ENCODE measurements at regions not wholly inside any gene's neighbourhood (a gene's known extent, or its start where the extent isn't known, plus 50 kb on each side); places are given as distances from the start of the nearest gene placed in this dataset.

GRCh38 chr1:166253076-166253779 is 86.4 kb upstream of the FAM78B start:
- Histone ChIP-seq H3K9ac (no peak overlapping the region), H3K27ac (no peak overlapping the region), H4K20me1 (ENCODE audit: insufficient read depth) (no peaks in the 10 kb centered on the region), H2AFZ (no peak overlapping the region), H3K79me2 (ENCODE audit: insufficient read depth) (no peaks in the 10 kb centered on the region), H3K36me3 (ENCODE audit: low read depth) (no peaks in the 10 kb centered on the region), H3K4me1 (ENCODE audit: insufficient read depth) (no peaks in the 10 kb centered on the region), H3F3A (ENCODE audit: insufficient read depth) (no peaks in the 10 kb centered on the region), H3K4me2 (ENCODE audit: unreplicated experiment) (no peak overlapping the region), H3K9me2 (ENCODE audit: insufficient read depth) (no peaks in the 10 kb centered on the region), H3K4me3 (no peak overlapping the region), H3K9me3 (ENCODE audit: low read depth) (no peaks in the 10 kb centered on the region), H3K27me3 (replicated peaks; ENCODE audit: insufficient read depth) (no peaks in the 10 kb centered on the region)
- no peak for TF ChIP-seq EZH2 (IDR thresholded peaks at IDR 0.05; ENCODE audit: insufficient read depth, poor library complexity, severe bottlenecking)
- no peak for TF ChIP-seq EZH2phosphoT487 (IDR thresholded peaks at IDR 0.05; ENCODE audit: insufficient read depth, low read depth)
- no peak for DNase-seq
- in situ Hi-C loops (cut with MboI) = no loop called here

GRCh38 chr1:166258017-166258416 is 91.2 kb upstream of the FAM78B start:
- Histone ChIP-seq H3K27ac (no peak overlapping the region), H3K9ac (no peak overlapping the region), H3K27me3 (replicated peaks; ENCODE audit: insufficient read depth) (no peaks in the 10 kb centered on the region), H3K9me2 (ENCODE audit: insufficient read depth) (no peaks in the 10 kb centered on the region), H3K9me3 (ENCODE audit: low read depth) (no peaks in the 10 kb centered on the region), H2AFZ (no peak overlapping the region), H3K4me2 (ENCODE audit: unreplicated experiment) (no peak overlapping the region), H3K79me2 (ENCODE audit: insufficient read depth) (no peaks in the 10 kb centered on the region), H3K4me3 (no peak overlapping the region), H3K36me3 (ENCODE audit: low read depth) (no peaks in the 10 kb centered on the region), H4K20me1 (ENCODE audit: insufficient read depth) (no peaks in the 10 kb centered on the region), H3K4me1 (ENCODE audit: insufficient read depth) (no peaks in the 10 kb centered on the region), H3F3A (ENCODE audit: insufficient read depth) (no peaks in the 10 kb centered on the region)
- no peak for TF ChIP-seq EZH2phosphoT487 (IDR thresholded peaks at IDR 0.05; ENCODE audit: insufficient read depth, low read depth)
- TF ChIP-seq EZH2 (IDR thresholded peaks at IDR 0.05; ENCODE audit: insufficient read depth, poor library complexity, severe bottlenecking) = no peak
- no peak for DNase-seq
- in situ Hi-C loops (cut with MboI) = no loop called here
- 2 to 6% methylated on average over 3 of the region's 3 CpGs for WGBS, 2 experiments (ENCODE audit: low coverage in 1 of 2, low lambda C conversion rate in 2 of 2, missing lambda C conversion rate in 2 of 2)

- no peaks in the 10 kb centered on the region for H3K9me2 ChIP-seq (ENCODE audit: insufficient read depth)
- TF ChIP-seq EZH2 (IDR thresholded peaks at IDR 0.05; ENCODE audit: insufficient read depth, poor library complexity, severe bottlenecking) (no peak), EZH2phosphoT487 (IDR thresholded peaks at IDR 0.05; ENCODE audit: insufficient read depth, low read depth) (no peak)
- in situ Hi-C loops (cut with MboI) = no loop called here
- no peak overlapping the region for H3K27ac ChIP-seq
- H3K4me3 ChIP-seq = no peak overlapping the region
- H3K27me3 ChIP-seq (replicated peaks; ENCODE audit: insufficient read depth) = no peaks in the 10 kb centered on the region
- H3K4me2 ChIP-seq (ENCODE audit: unreplicated experiment) = no peak overlapping the region
- H2AFZ ChIP-seq = no peak overlapping the region
- no peaks in the 10 kb centered on the region for H3K9me3 ChIP-seq (ENCODE audit: low read depth)
- no peaks in the 10 kb centered on the region for H4K20me1 ChIP-seq (ENCODE audit: insufficient read depth)
- no peaks in the 10 kb centered on the region for H3F3A ChIP-seq (ENCODE audit: insufficient read depth)
- 8 to 13% methylated on average over 3 of the region's 3 CpGs for WGBS, 2 experiments (ENCODE audit: low coverage in 1 of 2, low lambda C conversion rate in 2 of 2, missing lambda C conversion rate in 2 of 2)
- H3K79me2 ChIP-seq (ENCODE audit: insufficient read depth) = no peaks in the 10 kb centered on the region
- no peak for DNase-seq
- no peaks in the 10 kb centered on the region for H3K36me3 ChIP-seq (ENCODE audit: low read depth)
- H3K9ac ChIP-seq = no peak overlapping the region
- H3K4me1 ChIP-seq (ENCODE audit: insufficient read depth) = no peaks in the 10 kb centered on the region
Observed at GRCh38 chr1:166261511-166261910, 94.7 kb upstream of the FAM78B start.

GRCh38 chr1:166270476-166271150 is 103.8 kb upstream of the FAM78B start:
- H2AFZ ChIP-seq = no peak overlapping the region
- WGBS, 2 experiments (ENCODE audit: low coverage in 1 of 2, low lambda C conversion rate in 2 of 2, missing lambda C conversion rate in 2 of 2) = 23 to 43% methylated on average over 2 of the region's 2 CpGs
- no peaks in the 10 kb centered on the region for H3K79me2 ChIP-seq (ENCODE audit: insufficient read depth)
- H4K20me1 ChIP-seq (ENCODE audit: insufficient read depth) = no peaks in the 10 kb centered on the region
- H3K27ac ChIP-seq = no peak overlapping the region
- H3K9me3 ChIP-seq (ENCODE audit: low read depth) = no peaks in the 10 kb centered on the region
- H3K4me3 ChIP-seq = no peak overlapping the region
- no peaks in the 10 kb centered on the region for H3F3A ChIP-seq (ENCODE audit: insufficient read depth)
- H3K4me1 ChIP-seq (ENCODE audit: insufficient read depth) = no peaks in the 10 kb centered on the region
- no peaks in the 10 kb centered on the region for H3K36me3 ChIP-seq (ENCODE audit: low read depth)
- no peak overlapping the region for H3K9ac ChIP-seq
- H3K9me2 ChIP-seq (ENCODE audit: insufficient read depth) = no peaks in the 10 kb centered on the region
- no peaks in the 10 kb centered on the region for H3K27me3 ChIP-seq (replicated peaks; ENCODE audit: insufficient read depth)
- H3K4me2 ChIP-seq (ENCODE audit: unreplicated experiment) = no peak overlapping the region
- in situ Hi-C loops (cut with MboI) = no loop called here
- no peak for DNase-seq
- no peak for TF ChIP-seq EZH2 (IDR thresholded peaks at IDR 0.05; ENCODE audit: insufficient read depth, poor library complexity, severe bottlenecking)
- no peak for TF ChIP-seq EZH2phosphoT487 (IDR thresholded peaks at IDR 0.05; ENCODE audit: insufficient read depth, low read depth)

Data from GM23248 (cell line).